Memory B cell (primary cell): ENCODE measurements at regions not wholly inside any gene's neighbourhood (a gene's known extent, or its start where the extent isn't known, plus 50 kb on each side); places are given as distances from the start of the nearest gene placed in this dataset.
"Not testable (repeated sequence)": the region's sequence is repeated elsewhere in the genome, so short reads cannot be mapped to it uniquely, and the experiment has no call there.

Source experiments
- ATAC-seq: fragments of 150-1000 bp; cut with Tn5 transposase; 2 replicates; pipeline ENCODE4 v1.10.0; 2021; ENCODE audit warnings: low read depth, mild to moderate bottlenecking, moderate library complexity
- DNase-seq, 2 donors: peaks; one replicate each; pipeline ENCODE4 v3.0.0; 2022; ENCODE audit warnings: low spot score in 2 of 2
- H3K27ac Mint-ChIP-seq: one replicate; pipeline ENCODE4 v1.8.0; 2022; ENCODE audit warnings: mild to moderate bottlenecking, moderate library complexity, mixed read lengths
- H3K27me3 Mint-ChIP-seq: one replicate; pipeline ENCODE4 v1.8.0; 2022; ENCODE audit warnings: mixed read lengths
- H3K36me3 Mint-ChIP-seq: one replicate; pipeline ENCODE4 v1.8.0; 2022; ENCODE audit warnings: mild to moderate bottlenecking, mixed read lengths
- H3K4me1 Mint-ChIP-seq: one replicate; pipeline ENCODE4 v1.8.0; 2022; ENCODE audit warnings: mixed read lengths
- H3K4me3 Mint-ChIP-seq: one replicate; pipeline ENCODE4 v1.8.0; 2022; ENCODE audit warnings: mild to moderate bottlenecking, moderate library complexity, mixed read lengths
- H3K9me3 Mint-ChIP-seq: one replicate; pipeline ENCODE4 v1.8.0; 2022; ENCODE audit warnings: mixed read lengths

DNA sequence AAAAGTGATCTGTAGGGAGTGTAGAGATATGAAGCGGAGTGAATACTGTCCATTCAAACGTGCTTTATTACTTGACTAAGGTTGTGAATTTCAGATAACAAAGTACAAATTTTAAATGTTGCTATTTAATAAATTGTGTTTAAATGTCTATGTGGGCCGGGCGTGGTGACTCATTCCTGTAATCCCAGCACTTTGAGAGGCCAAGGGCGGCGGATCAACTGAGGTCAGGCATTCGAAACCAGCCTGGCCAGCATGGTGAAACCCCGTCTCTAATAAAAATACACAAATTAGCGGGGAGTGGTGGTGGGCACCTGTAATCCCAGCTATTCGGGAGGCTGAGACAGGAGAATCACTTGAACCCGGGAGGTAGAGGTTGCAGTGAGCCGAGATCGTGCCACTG lies 1544.1 kb downstream of the SLITRK5 start:
- DNase-seq, result not testable (repeated sequence)

GRCh38 chr13:89217813-89218212 lies 1546.6 kb downstream of the SLITRK5 start:
- Mint-ChIP-seq H3K36me3 (no peaks in the 10 kb centered on the region), H3K27me3 (no peaks in the 10 kb centered on the region), H3K4me1 (no peaks in the 10 kb centered on the region), H3K9me3 (peaks cover 2% of the 10 kb centered on the region), H3K4me3 (no peak overlapping the region), H3K27ac (no peak overlapping the region)
- ATAC-seq, result no peak
- DNase-seq, result no peak

More for the DNA sequence above, 1544.1 kb downstream of the SLITRK5 start:
- H3K4me3 Mint-ChIP-seq, H3K9me3 Mint-ChIP-seq, H3K36me3 Mint-ChIP-seq, H3K27ac Mint-ChIP-seq, ATAC-seq, H3K27me3 Mint-ChIP-seq, H3K4me1 Mint-ChIP-seq: not testable (repeated sequence)

- Mint-ChIP-seq H3K27me3 (no peaks in the 10 kb centered on the region), H3K36me3 (no peaks in the 10 kb centered on the region), H3K9me3 (peaks cover 2% of the 10 kb centered on the region), H3K27ac (no peak overlapping the region), H3K4me1 (no peaks in the 10 kb centered on the region), H3K4me3 (no peak overlapping the region)
- ATAC-seq, result no peak
- no peak for DNase-seq
These were observed 1550.5 kb downstream of the SLITRK5 start for GRCh38 chr13:89221557-89222158.

GRCh38 chr13:89227356-89227755 lies 1556.2 kb downstream of the SLITRK5 start:
- Mint-ChIP-seq H3K4me1 (no peaks in the 10 kb centered on the region), H3K27ac (no peak overlapping the region), H3K27me3 (no peaks in the 10 kb centered on the region), H3K36me3 (no peaks in the 10 kb centered on the region), H3K9me3 (peaks cover 2% of the 10 kb centered on the region), H3K4me3 (no peak overlapping the region)
- no peak for ATAC-seq
- DNase-seq, result no peak

DNA sequence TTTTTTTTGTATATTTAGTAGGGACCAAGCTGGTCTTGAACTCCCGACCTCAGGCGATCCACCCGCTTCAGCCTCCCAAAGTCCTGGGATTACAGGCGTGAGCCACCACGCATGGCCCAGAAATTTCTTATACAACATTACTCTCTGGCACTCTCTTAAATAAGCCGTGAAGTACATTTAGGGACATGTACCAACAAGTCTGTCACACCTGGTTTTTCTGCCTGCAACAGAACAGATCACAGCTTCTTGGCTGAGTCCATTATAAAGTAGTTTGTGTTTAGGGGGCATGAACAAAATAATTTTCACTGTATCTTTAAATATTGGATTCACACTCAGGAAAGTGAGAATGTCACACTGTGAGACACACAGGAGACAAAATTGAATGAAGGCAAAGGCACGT lies 1567.3 kb downstream of the SLITRK5 start:
- Mint-ChIP-seq H3K4me1 (no peaks in the 10 kb centered on the region), H3K36me3 (no peaks in the 10 kb centered on the region), H3K9me3 (peaks cover 9% of the 10 kb centered on the region), H3K27ac (no peak overlapping the region), H3K4me3 (no peak overlapping the region), H3K27me3 (no peaks in the 10 kb centered on the region)
- DNase-seq (no peak), ATAC-seq (no peak)

DNA sequence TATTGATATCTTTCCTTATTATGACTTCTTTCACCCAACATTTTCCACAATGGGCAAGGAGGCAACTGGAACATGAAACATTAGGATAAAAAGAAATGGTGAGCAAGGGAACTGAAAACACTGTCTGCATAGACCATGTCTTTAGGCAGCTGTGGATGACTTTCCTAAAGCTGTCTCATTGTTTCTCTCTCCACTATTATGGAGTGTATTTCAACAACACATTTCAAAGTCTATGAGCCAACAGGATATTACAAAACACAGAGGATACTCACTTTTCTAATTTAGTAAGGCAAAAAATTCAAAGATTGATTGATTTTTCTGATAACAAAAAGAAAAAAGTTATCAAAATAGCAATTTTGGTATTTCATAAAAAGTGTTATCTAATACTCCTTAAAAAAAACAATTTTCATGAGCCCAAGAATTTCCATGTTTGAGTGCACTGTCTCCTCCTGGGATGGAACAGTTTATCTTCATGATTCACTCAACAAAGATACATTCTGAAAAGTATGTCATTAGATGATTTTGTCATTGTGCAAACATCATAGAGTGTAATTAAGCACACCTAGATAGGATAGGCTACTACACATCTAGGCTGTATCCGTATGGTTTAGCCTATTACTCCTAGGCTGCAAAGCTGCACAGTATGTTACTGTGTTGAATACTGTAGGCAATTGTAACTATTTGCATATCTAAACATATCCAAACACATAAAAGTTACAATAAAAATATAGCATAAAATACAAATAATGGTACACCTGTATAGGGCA lies 1568.4 kb downstream of the SLITRK5 start:
- H3K27ac Mint-ChIP-seq, result no peak overlapping the region
- peaks cover 11% of the 10 kb centered on the region for H3K9me3 Mint-ChIP-seq
- no peaks in the 10 kb centered on the region for H3K4me1 Mint-ChIP-seq
- no peak overlapping the region for H3K4me3 Mint-ChIP-seq
- DNase-seq, result no peak
- H3K27me3 Mint-ChIP-seq, result no peaks in the 10 kb centered on the region
- no peaks in the 10 kb centered on the region for H3K36me3 Mint-ChIP-seq
- no peak for ATAC-seq

DNA sequence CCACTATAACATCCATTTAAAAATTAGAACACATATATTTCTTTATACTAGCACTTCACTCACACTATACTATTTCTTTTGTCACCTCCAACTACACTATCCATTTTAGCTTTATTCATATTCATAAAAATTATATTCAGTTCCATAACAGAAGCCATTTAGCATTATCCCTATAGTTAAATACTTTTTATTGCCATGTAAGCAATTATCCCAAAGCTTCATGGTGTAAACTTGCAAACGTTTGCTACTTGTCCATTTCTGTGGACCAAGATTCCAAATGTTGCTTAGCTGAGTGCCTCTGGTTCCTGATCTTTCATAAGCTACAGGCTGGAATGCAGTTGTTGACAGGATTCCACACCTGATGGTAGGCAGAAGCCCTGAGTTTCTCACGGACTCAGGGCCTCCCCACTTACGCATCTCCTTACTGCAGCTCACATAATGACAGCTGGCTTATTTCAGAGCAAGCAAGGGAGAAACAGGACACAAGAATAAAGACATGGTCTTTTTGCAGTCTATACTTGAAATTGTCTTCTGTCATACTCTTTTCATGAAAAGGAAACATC lies 1584.8 kb downstream of the SLITRK5 start:
- H3K27me3 Mint-ChIP-seq, result no peaks in the 10 kb centered on the region
- peaks cover 13% of the 10 kb centered on the region for H3K9me3 Mint-ChIP-seq
- no peak for DNase-seq
- no peak for ATAC-seq
- H3K27ac Mint-ChIP-seq, result no peak overlapping the region
- no peak overlapping the region for H3K4me3 Mint-ChIP-seq
- H3K4me1 Mint-ChIP-seq, result no peaks in the 10 kb centered on the region
- H3K36me3 Mint-ChIP-seq, result no peaks in the 10 kb centered on the region

DNA sequence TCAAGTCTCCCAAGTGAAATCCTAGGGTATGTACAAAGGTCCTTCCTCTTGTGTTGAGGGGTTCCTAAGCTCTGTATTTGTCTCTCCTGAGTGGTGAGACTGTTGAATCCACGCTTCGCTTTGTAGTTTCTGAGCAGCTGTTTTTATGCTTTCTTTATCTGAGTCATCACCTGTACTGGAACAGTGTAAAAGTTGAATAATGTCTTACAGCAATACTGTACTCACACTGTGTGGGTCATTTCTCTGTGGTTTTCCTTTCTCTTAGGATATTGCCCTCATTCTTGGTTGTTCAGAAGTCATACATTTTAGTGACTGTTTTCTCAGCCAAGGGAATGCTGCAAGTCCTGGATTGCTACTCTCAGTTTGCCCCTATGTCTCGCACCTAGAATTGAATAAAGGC lies 1596.6 kb downstream of the SLITRK5 start:
- ATAC-seq, result no peak

DNA sequence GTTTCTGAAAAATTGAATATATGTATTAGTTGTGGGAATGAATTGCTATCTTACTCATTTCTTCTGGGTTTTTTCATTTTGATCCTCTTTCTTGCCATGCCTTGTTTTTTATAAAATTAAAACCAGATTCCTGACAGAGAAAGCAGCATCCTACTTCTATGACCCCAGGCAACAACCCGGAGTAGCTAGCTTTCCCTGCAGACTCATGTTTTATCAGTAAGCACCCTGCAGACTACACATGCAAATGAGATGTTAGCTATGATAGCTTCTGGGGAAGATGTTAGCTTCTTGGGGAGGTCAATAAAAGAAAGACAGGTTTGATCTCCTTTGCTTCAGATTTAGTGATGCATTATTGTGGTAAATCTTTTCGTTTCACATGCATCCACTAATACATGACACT lies 1598.6 kb downstream of the SLITRK5 start:
- H3K27me3 Mint-ChIP-seq, result no peaks in the 10 kb centered on the region
- H3K9me3 Mint-ChIP-seq, result peaks cover 5% of the 10 kb centered on the region
- no peaks in the 10 kb centered on the region for H3K4me1 Mint-ChIP-seq
- no peak overlapping the region for H3K27ac Mint-ChIP-seq
- DNase-seq, result no peak
- no peak for ATAC-seq
- H3K4me3 Mint-ChIP-seq, result no peak overlapping the region
- H3K36me3 Mint-ChIP-seq, result no peaks in the 10 kb centered on the region

More for the DNA sequence above, 1596.6 kb downstream of the SLITRK5 start:
- no peak for DNase-seq
- Mint-ChIP-seq H3K9me3 (peaks cover 5% of the 10 kb centered on the region), H3K36me3 (no peaks in the 10 kb centered on the region), H3K27ac (no peak overlapping the region), H3K4me3 (no peak overlapping the region), H3K4me1 (no peaks in the 10 kb centered on the region), H3K27me3 (no peaks in the 10 kb centered on the region)

DNA sequence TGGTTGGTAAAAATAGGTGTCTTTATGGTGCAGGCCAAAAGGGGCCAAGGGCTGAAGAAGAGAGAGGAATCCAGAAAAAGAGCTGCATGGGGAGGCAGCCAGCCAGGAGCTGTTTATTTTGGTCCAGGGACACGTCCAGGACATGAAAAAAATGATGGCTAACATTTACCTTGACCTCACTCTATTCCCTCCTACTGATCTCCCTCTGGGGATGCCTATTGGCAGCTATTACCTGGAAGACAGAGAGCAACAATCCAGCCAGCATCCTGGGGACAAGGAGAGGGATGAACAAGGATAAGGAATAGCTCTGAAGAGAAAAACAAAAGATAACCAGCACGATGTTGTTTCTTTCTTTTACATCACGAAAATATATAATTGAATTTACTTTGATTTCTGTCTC lies 1599.6 kb downstream of the SLITRK5 start:
- Mint-ChIP-seq H3K4me1 (no peaks in the 10 kb centered on the region), H3K4me3 (no peak overlapping the region), H3K36me3 (no peaks in the 10 kb centered on the region), H3K9me3 (peaks cover 5% of the 10 kb centered on the region), H3K27me3 (no peaks in the 10 kb centered on the region), H3K27ac (no peak overlapping the region)
- DNase-seq, result no peak
- ATAC-seq, result no peak

DNA sequence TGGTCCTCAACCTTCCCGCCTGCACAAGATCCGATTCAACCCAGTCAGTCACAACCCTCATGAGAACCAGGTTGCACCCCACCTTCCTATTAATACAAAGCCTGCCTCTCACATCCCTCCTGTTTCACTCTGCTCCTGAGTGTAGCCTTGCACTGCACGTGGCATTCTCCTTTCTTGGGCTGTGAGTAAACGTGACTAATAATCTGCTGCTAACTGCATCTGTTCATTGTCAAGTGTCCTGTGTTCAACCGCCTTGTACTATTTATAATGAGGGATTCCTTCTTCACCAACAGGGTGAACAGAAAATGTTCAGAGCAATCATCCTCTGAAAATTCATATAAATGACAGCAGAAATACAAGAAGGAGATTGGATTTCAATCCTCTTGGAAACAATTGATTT lies 1608.2 kb downstream of the SLITRK5 start:
- Mint-ChIP-seq H3K36me3 (no peaks in the 10 kb centered on the region), H3K4me1 (no peaks in the 10 kb centered on the region), H3K27ac (no peak overlapping the region), H3K4me3 (no peak overlapping the region), H3K27me3 (no peaks in the 10 kb centered on the region), H3K9me3 (peaks cover 13% of the 10 kb centered on the region)
- no peak for ATAC-seq
- no peak for DNase-seq

- Mint-ChIP-seq H3K4me1 (no peaks in the 10 kb centered on the region), H3K27ac (no peak overlapping the region), H3K36me3 (no peaks in the 10 kb centered on the region), H3K9me3 (peaks cover 13% of the 10 kb centered on the region), H3K27me3 (no peaks in the 10 kb centered on the region), H3K4me3 (no peak overlapping the region)
- no peak for ATAC-seq
- no peak for DNase-seq
These were observed 1610.2 kb downstream of the SLITRK5 start for GRCh38 chr13:89281331-89281730.

GRCh38 chr13:89282241-89282640 lies 1611.1 kb downstream of the SLITRK5 start:
- ATAC-seq (no peak), DNase-seq (no peak)
- no peaks in the 10 kb centered on the region for H3K36me3 Mint-ChIP-seq
- H3K9me3 Mint-ChIP-seq, result peaks cover 13% of the 10 kb centered on the region
- no peak overlapping the region for H3K27ac Mint-ChIP-seq
- no peaks in the 10 kb centered on the region for H3K27me3 Mint-ChIP-seq
- no peaks in the 10 kb centered on the region for H3K4me1 Mint-ChIP-seq
- H3K4me3 Mint-ChIP-seq, result no peak overlapping the region

DNA sequence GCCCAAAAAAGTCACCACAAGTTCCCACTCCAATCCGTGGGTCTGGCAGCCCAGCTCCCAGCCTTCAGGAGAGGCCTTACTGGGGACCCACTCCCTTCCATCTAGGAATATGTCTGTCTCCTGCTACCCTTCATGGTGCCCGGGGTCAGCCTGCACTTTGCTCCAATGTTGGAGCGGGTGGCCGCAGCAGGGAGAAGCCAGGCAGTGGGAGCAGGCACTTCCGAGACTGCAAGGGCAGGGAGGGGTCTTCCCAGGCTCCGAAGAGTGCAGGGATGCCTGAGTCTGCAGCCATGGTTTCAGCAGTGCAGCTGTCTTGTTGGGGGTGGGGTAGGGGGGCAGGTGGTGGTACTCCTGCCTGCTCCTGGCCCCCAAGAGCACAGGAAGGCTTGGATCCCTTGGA lies 1616.2 kb downstream of the SLITRK5 start:
- H3K27ac Mint-ChIP-seq, result no peak overlapping the region
- no peak for DNase-seq
- H3K4me3 Mint-ChIP-seq, result no peak overlapping the region

More for the DNA sequence above, 1616.2 kb downstream of the SLITRK5 start:
- no peaks in the 10 kb centered on the region for H3K4me1 Mint-ChIP-seq
- no peak for ATAC-seq
- H3K36me3 Mint-ChIP-seq, result no peaks in the 10 kb centered on the region
- H3K27me3 Mint-ChIP-seq, result no peaks in the 10 kb centered on the region
- peaks cover 6% of the 10 kb centered on the region for H3K9me3 Mint-ChIP-seq
